Endothelial cell of umbilical vein (primary cell): ENCODE measurements at regions not wholly inside any gene's neighbourhood (a gene's known extent, or its start where the extent isn't known, plus 50 kb on each side); places are given as distances from the start of the nearest gene placed in this dataset.

Experiments
- CTCF ChIP-seq, 2 donors: IDR thresholded peaks; 1 replicate in 1 of 2; 2 replicates in 1 of 2; pipeline ENCODE4 v1.5.1; 2011; ENCODE audit warnings: low read length in 2 of 2, mild to moderate bottlenecking in 2 of 2, moderate library complexity in 2 of 2, control low read depth in 1 of 2, inconsistent platforms in 1 of 2, low read depth in 1 of 2; ENCODE audit not compliant: insufficient read depth in 1 of 2; ENCODE audit errors: extremely low read depth in 1 of 2
- EZH2 ChIP-seq: IDR thresholded peaks from 2 replicates; pipeline ENCODE4 v1.6.1; 2012; ENCODE audit warnings: borderline replicate concordance, low read depth, mild to moderate bottlenecking, moderate library complexity, low read length, inconsistent platforms; ENCODE audit not compliant: severe bottlenecking
- JUN ChIP-seq: IDR thresholded peaks from 2 replicates; pipeline ENCODE4 v1.6.1; 2011; ENCODE audit warnings: borderline replicate concordance, low read depth; ENCODE audit not compliant: insufficient read length, insufficient read depth
- MYC ChIP-seq: IDR thresholded peaks from one replicate; pipeline ENCODE4 v1.6.1; 2011; ENCODE audit warnings: mild to moderate bottlenecking, low read depth, low read length
- POLR2A ChIP-seq: IDR thresholded peaks from 2 replicates; pipeline ENCODE4 v1.6.1; 2012; ENCODE audit warnings: low read depth, mild to moderate bottlenecking, control low read depth, low read length
- POLR2AphosphoS5 ChIP-seq: IDR thresholded peaks from 2 replicates; pipeline ENCODE4 v1.6.1; 2012; ENCODE audit warnings: low read depth, mild to moderate bottlenecking, control low read depth, low read length, moderate library complexity; ENCODE audit not compliant: insufficient read depth
- TF ChIP-seq, protein P1 (sequence below): IDR thresholded peaks from 2 replicates; pipeline ENCODE4 v1.6.1; 2011; ENCODE audit not compliant: insufficient read depth, insufficient read length

GRCh38 chr5:37984300-37984699, 144.5 kb upstream of the GDNF start:
- TF ChIP-seq POLR2A (no peak), CTCF (IDR thresholded peaks at IDR 0.05; ENCODE audit: extremely low read depth in 1 of 2, insufficient read depth in 1 of 2, low read depth in 1 of 2, low read length in 2 of 2) (no peak), EZH2 (no peak), JUN (no peak), POLR2AphosphoS5 (no peak), MYC (no peak)
- TF ChIP-seq, protein P1, sequence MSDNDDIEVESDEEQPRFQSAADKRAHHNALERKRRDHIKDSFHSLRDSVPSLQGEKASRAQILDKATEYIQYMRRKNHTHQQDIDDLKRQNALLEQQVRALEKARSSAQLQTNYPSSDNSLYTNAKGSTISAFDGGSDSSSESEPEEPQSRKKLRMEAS = no peak
